ENCODE measurements at regions not wholly inside any gene's neighbourhood (a gene's known extent, or its start where the extent isn't known, plus 50 kb on each side); places are given as distances from the start of the nearest gene placed in this dataset.

GRCh38 chr9:7909537-7909936 lies 110.0 kb upstream of the DMAC1 start:
- Histone ChIP-seq H3K36me3 (ENCODE audit: control insufficient read depth, insufficient read depth, low read length) (no peaks in the 10 kb centered on the region), H3K9ac (ENCODE audit: insufficient read depth, low read length) (no peak overlapping the region), H3K79me2 (ENCODE audit: control insufficient read depth, insufficient read depth, low read length) (no peaks in the 10 kb centered on the region), H2AFZ (ENCODE audit: low read length) (no peak overlapping the region), H3K4me2 (ENCODE audit: extremely low read depth, insufficient read depth, low read length) (no peak overlapping the region), H3K27ac (ENCODE audit: insufficient read depth, low read length) (no peak overlapping the region), H3K4me3 (replicated peaks in 1 of 4; ENCODE audit: control extremely low read depth in 1 of 4, insufficient read depth in 1 of 4, low read depth in 3 of 4, low read length in 4 of 4) (no peak overlapping the region), H3K4me1 (ENCODE audit: control insufficient read depth, extremely low read depth, insufficient read depth, low read length) (no peaks in the 10 kb centered on the region), H4K20me1 (ENCODE audit: control insufficient read depth, extremely low read depth, insufficient read depth, low read length) (no peaks in the 10 kb centered on the region), H3K27me3 (ENCODE audit: control insufficient read depth, insufficient read depth, low read length) (no peaks in the 10 kb centered on the region), H3K9me3 (ENCODE audit: control insufficient read depth, insufficient read depth, low read depth, low read length) (no peaks in the 10 kb centered on the region)
- no peak for TF ChIP-seq EZH2 (IDR thresholded peaks at IDR 0.05; ENCODE audit: low read length, missing control alignments)
- TF ChIP-seq CTCF (conservative IDR thresholded peaks at IDR 0.05 in 1 of 2, IDR thresholded peaks at IDR 0.05 in 1 of 2; ENCODE audit: low read depth in 1 of 2, low read length in 2 of 2), result no peak
- DNase-seq (ENCODE audit: low read depth in 2 of 2), result no peak

- H4K20me1 ChIP-seq (ENCODE audit: control insufficient read depth, extremely low read depth, insufficient read depth, low read length), result no peaks in the 10 kb centered on the region
- no peak overlapping the region for H3K27ac ChIP-seq (ENCODE audit: insufficient read depth, low read length)
- H3K4me1 ChIP-seq (ENCODE audit: control insufficient read depth, extremely low read depth, insufficient read depth, low read length), result no peaks in the 10 kb centered on the region
Observed at GRCh38 chr9:7907551-7908337, 108.2 kb upstream of the DMAC1 start.

More at GRCh38 chr9:7907551-7908337, 108.2 kb upstream of the DMAC1 start:
- TF ChIP-seq CTCF (conservative IDR thresholded peaks at IDR 0.05 in 1 of 2, IDR thresholded peaks at IDR 0.05 in 1 of 2; ENCODE audit: low read depth in 1 of 2, low read length in 2 of 2), result no peak
- Histone ChIP-seq H3K27me3 (ENCODE audit: control insufficient read depth, insufficient read depth, low read length) (no peaks in the 10 kb centered on the region), H3K79me2 (ENCODE audit: control insufficient read depth, insufficient read depth, low read length) (no peaks in the 10 kb centered on the region), H3K9me3 (ENCODE audit: control insufficient read depth, insufficient read depth, low read depth, low read length) (no peaks in the 10 kb centered on the region), H3K4me3 (replicated peaks in 1 of 4; ENCODE audit: control extremely low read depth in 1 of 4, insufficient read depth in 1 of 4, low read depth in 3 of 4, low read length in 4 of 4) (no peak overlapping the region), H3K4me2 (ENCODE audit: extremely low read depth, insufficient read depth, low read length) (no peak overlapping the region), H3K36me3 (ENCODE audit: control insufficient read depth, insufficient read depth, low read length) (no peaks in the 10 kb centered on the region), H3K9ac (ENCODE audit: insufficient read depth, low read length) (no peak overlapping the region), H2AFZ (ENCODE audit: low read length) (no peak overlapping the region)
- peak in 1 of 2 donors; percentile 20 for DNase-seq (ENCODE audit: low read depth in 2 of 2)
